GM19467 (cell line): ENCODE measurements at regions not wholly inside any gene's neighbourhood (a gene's known extent, or its start where the extent isn't known, plus 50 kb on each side); places are given as distances from the start of the nearest gene placed in this dataset.
"Not testable (repeated sequence)": the region's sequence is repeated elsewhere in the genome, so short reads cannot be mapped to it uniquely, and the experiment has no call there.

ENCODE experiments used
- ATAC-seq: cut with Tn5 transposase; IDR thresholded peaks from one replicate; pipeline ENCODE4 v1.9.1; 2021; ENCODE audit warnings: mild to moderate bottlenecking, moderate library complexity; ENCODE audit not compliant: unreplicated experiment

DNA sequence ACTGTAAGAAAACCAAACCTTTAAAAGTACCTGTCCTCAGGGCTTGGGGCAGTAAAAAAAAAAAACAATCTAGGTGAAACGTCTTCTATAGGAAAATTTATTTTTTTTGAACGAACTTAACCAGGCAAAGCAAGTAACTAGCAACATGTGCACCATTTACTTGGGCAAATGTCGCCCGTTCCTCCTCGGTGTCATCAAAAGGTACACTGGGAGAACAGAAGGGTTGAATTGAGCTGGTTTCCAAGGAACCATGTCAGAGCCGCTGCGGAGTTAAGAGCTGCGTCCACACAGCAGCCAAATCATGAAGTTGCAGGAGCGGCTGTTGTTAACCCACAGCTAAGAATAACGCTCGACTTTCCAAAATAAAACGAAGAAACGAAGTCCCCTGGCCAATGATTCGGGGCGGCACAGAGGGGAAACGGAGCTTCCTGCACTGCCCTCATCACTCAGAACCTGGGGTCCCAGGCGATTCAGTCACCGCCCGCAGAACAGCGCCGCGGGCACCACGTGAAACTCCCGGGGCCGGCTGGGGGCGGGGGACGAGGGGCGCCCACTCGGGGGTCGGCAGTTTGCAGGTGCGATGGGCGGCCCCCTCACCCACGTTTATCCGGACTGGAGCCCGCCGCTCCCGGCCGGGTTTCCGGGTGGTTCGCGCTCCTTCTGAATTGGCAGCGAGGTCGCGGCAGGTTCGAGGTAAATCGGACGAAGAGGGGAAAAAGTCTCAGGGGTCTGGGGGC is 53.6 kb upstream of the PLGLB1 start:
- ATAC-seq, result not testable (repeated sequence)

DNA sequence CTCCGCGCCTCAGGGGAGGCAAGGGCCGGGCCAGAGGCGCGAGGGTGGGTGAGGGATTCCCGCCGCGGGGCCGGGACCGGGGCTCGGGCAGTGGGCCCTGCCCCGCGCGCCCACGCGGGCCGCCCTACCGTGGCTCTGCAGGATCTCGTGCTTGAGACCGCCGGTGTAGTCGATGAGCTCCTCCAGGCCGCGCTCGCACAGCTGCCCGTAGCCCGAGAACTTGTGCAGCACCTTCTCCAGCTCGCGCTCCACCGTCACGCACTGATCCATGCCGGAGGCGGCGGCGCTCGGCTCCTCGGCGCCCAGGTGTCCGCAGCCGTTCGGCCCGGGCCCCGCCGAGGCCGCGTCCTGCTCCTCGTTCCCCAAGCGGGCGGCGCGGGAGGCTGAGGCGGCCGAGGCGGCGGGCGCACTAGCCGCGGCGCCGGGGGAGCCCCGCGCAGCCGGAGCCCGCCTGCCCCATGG is 54.2 kb upstream of the PLGLB1 start:
- peak; percentile 22 for ATAC-seq

DNA sequence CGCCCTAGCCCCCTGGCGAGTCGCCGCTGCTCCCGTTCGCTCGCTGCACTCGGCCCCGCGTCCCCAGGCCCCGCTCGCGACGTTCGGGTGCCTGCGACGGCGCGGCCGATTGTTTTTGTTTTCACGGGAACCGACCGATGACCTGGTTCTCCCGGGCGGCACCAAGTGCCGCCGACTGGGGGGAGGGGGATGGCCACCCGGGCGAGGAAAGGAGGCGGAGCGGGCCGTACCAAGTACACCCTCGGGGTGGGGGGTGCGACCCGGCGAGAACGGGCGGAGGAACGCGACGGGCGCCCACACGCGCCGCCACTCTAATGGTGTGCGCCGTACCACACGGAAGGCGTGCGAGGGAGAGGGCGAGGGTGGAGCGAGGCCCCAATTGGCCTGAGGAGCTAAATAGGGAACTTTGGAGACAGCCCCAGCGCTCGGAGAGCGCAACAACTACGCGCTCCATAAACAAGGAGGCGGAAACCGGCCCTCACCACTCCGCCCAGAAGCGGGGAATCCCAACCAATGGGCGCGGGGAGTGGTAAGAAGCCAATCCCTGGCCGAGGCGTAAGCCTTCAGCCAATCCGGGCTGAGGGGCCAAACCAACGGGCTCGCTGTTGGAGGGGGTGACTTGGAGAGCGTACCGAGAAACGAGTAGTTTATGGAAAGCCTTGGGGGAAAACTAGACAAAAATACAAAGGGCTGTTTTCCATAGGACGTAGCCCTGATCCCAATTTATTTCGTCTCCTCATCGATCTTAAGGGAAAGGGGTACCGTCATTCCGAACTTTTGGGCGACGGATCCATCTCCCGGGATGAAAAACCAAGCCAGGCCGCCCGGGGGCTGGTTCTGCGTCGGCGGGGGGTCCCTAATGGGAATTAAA is 54.8 kb upstream of the PLGLB1 start:
- ATAC-seq, result peak; percentile 94

DNA sequence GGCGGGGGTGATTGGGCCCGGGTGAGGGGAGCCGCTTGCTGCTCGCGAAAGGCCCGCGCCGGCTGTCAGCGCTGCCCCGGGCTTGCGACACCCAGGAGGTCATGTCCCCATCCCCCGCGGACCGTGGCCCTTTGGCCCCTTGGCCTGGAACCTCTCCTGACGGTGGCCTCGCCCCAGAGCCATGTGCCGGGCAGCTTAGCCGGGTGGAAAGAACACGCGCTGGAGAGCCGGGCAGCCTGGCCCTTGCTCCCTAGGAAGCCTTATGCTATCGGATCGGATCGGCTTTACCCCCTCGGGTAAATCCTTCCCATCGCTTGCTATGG is 55.4 kb upstream of the PLGLB1 start:
- not testable (repeated sequence) for ATAC-seq

DNA sequence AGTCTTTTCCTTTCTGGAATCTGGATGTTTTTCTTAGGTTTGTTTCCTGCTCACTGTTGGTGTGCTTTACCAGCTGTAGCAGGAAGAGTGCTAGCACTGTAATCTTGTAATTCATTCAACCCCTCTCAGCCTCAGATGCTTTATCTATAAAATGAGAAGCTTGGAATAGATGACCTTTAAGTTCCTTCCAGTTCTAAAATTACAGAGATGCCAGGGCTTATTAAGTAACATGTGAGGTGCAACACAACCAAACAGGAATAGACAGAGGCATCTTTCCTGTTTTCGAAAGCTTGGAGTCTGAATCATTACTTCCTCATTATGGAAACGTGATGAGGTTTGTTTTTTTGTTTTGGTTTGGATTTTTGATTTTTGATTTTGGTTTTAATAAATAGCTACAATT is 60.1 kb upstream of the PLGLB1 start:
- ATAC-seq, result not testable (repeated sequence)

DNA sequence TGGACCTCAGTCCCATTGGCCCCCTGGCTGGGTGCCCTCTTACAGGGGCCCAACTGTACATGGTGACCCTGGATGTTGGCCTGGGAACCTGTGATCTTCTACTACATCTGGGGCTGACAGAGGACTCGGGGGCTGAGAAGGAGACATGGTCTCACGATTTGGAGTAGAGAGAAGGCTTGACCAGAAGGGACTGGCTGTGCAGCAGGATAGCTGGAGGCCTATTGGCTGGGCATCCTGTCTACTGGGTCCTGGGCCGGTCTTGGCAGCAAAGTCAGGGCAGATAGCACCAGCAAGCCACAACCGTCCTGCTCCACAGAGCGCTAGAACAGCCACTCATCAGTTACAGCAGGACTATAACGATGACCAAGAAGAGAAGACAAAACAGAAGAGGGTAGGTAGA is 66.4 kb upstream of the PLGLB1 start:
- not testable (repeated sequence) for ATAC-seq

DNA sequence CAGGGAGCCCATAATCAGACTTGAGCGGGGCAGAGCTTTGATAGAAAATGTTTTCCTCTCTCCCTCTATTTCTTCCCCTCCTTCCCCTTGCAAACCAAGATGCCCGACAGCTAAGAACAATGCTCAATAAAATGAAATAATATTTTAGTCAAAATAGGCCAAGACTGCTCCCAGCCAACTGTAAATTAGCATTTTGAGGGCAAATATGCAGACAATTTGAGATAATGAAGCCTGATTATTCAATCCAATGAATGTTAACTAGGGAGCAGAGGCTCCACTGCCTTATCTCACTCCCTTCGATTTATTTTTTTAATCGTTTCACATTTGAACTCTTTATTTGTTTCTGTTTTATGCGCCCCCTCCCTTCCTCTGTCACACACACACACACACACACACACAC is 67.8 kb upstream of the PLGLB1 start:
- ATAC-seq, result not testable (repeated sequence)

DNA sequence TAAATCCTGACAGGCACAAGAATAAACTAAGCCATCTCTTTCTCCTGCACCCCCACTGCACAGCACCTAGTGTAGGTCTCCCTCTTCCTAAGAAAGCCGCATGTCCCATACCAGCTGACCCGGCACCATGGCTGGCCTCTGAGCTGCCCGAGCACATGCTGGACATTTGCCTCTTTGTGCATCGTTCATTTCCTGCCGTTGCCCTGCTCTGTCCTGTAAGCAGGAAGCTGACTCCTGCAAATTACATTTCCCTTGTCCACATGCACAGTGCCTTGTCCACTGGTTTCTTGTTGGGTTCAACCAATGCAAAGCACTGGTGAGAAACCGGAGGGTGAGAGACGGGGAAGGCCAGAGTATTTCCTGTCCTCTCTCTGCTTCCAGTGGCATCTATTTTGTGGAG is 71.6 kb upstream of the PLGLB1 start:
- ATAC-seq, result not testable (repeated sequence)

DNA sequence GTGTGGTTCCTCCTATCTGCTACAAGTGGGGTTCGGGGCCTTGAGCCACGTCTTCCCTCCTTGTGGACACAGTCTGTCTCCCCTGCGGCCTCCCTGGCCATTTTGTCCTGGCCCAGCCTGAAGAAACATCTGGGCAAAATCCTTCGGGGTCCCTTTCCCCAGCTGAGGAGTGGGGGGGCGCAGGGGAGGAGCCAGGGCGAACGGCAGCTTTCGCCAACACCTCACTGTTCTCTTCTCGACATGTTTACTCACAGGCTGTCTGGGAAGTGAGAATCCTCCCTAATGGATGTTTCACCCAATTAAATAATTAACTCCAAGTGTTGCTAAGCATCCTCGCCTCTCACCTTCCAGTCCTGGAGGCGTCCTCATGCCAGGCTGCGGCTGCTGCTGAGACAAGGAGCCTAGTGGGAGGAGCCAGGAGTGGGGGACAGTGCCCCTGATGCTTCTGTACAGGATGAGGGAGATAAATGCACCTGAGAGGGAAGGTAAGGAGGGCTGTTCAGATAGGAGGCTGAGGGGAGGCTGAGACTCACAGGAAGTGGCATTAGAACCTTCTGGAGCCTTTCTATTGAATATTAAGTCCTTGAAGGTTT is 72.4 kb upstream of the PLGLB1 start:
- not testable (repeated sequence) for ATAC-seq

DNA sequence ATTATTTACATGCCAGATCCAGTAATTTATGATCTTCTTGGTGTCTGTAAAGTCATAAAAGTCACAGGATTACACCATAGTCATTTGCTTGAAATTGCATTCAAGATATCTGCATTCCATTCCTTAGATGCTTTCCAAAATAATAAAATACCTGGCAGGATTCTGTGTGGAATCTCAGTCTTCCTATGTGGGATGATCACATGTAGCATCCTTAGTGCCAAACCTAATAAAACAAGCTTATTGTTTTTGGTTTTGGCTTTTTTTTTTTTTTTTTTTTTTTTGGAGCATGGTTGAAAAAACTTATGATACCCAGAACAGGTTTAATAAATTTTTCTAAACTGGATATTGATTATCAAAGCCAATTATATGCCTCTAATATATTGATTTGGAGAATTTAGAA is 74.2 kb upstream of the PLGLB1 start:
- not testable (repeated sequence) for ATAC-seq

DNA sequence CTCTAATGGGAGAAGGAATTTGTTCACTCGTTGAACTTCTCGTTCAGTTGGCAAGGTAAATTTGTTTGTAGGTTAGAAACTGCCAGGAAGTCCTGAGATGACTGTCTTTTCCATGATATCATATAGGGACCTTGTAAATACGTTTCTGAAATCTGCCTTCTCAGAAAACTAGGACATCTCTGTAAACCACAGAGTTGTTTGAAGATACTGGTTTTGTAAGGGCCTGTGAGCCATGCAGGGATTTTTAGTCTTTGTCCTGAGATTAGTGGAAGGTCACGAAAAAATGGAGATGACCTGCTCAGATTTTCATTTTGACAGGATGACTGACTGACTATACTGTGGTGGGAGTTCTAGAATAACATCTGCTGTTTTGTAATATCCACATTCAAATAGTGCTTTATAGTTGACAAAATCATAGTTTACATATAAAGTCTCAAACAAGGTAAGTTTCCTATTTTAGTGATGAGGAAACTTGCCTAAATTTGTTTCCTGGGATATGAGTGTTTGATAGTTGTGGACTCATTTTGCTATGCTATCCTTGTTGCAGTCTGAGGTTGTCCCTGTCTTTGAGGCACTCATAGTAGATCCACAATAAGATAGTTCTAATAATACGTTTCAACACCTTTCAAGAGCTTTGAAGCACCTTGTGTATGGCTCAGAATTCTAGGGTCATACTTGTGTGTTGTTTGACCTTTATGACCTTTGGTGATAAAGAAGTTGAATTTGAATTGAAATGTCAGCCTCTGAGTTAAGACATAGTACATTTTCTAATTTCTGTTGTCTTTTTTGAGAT is 107.3 kb upstream of the PLGLB1 start:
- ATAC-seq, result not testable (repeated sequence)

DNA sequence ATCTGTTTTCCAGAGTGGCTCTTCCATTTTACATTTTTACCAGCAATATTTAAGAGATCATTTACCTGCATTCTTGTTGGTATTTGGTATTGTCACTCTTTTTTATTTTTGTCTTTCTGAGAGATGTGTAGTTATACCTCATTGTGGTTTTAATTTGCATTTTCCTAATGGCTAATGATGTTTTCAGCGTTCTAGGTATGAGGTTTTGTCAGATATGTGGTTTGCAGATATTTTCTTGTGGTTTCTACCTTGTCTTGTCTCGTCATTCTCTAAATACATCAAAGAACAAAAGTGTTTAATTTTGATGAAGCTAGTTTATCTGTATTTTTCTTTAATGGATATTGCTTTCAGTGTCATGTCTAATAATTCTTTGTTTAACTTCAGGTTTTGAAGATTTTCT is 110.9 kb upstream of the PLGLB1 start:
- ATAC-seq, result not testable (repeated sequence)

DNA sequence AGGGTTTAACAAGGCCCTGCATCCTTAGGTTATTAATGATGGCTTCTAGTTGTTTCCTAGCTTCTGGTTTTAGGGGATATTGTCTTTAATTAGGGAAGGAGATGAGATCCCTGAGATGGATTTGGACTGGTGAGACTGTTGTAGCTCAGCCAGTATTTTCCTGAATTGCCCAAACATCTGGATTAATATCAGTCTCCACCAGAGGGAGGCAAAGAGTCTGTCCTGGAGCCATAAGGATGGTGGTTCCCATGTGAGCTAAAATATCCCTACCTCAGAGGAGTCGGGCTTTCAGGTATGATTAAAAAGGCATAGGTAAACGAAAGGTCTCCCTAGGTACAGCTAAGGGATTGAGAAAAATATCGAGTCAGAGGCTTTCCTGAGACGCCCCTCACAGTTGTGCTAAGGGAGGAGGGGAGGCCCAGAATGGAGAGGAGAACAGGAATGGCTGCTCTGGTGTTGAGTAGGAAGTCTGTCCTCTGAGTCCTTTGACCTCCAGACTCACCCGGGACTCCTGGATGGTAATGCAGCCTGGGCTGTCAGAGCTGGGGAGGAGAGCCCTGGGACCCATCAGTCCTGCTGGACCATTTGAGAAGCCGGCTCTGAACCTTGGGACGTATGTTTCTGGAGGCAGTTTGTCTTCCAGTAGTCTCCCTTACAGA is 130.3 kb upstream of the PLGLB1 start:
- not testable (repeated sequence) for ATAC-seq

DNA sequence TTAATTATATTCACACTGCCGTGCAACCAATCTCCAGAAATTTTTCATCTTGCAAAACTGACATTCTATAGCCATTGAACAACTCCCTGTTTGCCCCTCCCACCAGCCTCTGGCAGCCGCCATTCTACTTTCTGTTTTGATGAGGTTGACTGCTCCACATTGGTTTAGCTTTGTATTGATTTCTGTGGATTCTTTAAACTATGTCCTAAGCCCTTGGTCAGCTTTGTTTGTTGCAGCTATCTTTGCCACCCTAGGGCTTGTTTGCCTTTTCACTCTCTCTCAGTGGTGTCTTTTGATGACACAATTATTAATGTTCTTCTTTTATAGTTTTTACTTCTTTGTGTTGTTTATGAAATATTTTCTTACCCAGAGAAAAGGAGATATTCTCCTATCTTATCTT is 152.8 kb upstream of the PLGLB1 start:
- not testable (repeated sequence) for ATAC-seq

DNA sequence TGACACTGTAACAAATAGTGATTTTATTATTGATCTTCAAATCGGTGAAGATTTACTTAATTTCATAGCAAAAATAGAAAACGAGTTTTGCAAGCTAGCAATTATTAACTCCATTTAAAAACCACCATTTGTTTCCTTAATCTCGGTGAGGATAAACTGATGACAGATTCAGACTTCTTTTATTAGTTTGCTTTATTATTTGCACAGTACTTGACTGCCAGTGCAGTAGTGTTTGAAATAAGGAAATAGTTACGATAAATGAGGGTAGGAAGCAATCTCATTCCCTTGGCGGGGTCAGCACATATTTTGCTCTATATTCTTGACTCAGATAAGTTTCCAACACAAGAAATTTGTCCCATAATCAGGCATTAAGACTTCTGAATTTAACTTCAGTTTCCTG is 161.7 kb upstream of the PLGLB1 start:
- not testable (repeated sequence) for ATAC-seq

DNA sequence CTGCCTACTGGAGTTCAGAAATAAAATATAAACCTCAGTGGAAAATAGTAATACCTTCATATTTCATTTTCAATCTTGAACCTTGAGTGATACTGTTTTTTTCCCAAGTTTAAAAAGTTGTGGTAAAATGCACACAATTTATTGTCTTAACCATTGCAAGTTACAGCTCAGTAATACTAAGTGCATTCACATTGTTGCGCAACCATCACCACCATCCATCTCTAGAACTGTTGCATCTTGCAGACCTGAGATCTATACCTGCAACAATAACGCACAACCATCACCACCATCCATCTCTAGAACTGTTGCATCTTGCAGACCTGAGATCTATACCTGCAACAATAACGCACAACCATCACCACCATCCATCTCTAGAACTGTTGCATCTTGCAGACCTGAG is 162.6 kb upstream of the PLGLB1 start:
- not testable (repeated sequence) for ATAC-seq

DNA sequence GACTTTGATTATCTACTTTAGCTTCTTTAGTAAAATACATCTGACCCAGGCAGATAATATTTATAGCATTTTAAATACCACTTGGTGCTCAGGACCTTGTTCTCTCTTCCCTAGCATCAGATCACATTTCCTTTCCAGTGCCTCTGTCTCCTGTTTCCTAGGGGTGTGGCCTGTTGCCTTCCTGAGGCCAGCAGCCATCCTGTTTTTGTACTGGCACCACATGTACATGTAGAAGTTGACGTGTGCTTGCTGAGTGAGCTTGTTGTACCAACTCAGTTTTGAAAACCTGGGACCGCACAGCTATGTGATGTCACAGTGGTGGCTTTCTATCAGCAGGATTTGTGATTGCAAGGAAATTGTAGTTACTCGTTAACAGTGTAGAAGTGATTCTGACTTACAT is 167.6 kb upstream of the PLGLB1 start:
- not testable (repeated sequence) for ATAC-seq

DNA sequence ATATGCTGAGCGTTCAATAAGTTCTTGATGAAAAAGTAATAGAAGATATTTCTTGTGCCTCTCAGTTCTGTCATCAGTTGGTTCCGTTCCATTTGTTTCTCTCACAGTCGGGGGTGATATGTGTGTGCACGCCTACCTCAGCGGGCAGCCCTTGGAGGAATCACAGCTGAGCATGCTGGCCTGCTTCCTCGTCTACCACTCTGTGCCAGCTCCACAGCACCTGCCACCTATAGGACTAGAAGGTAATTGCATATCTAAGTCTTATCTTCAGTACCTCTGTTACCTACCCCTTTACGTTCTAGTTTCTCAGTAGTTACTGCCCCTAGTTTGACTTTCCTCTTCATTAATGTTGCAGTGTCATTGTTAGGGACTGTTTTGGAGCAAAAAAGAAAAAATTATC is 171.7 kb upstream of the PLGLB1 start:
- peak; percentile 92 for ATAC-seq

DNA sequence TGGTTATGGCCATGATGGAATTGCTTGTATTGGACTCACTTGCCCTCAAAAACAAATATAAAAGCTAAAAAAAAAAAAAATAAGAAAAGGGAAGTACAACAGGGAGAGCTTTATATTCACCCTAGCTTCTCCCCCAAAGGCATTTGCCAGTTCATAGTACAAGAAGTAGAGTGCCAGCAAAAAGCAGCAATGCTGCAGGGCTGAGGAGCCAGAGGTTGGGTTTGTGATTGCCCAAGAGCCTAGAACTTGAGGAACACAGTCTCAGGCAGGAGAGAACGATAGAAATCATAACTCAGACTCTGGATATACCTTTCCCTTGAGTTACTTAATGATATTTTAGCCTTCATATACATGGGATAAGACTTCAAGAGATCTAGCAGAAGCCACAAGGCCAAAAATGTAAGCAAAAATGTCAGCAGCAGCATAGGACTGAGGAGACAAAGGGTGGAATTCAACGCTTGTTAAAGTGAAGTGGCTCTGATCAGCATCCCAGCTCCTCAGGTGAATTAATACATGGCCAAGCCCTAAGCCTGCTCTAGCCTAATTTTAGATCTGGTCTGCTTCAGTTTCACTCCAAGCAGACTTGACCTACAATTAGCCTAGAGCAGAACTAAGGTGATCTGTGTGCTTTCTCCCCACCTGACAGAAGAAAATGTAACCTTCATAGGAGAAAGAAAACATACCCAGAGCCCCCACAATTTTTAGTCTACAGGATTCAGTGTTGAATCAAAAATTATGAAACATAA is 172.8 kb upstream of the PLGLB1 start:
- not testable (repeated sequence) for ATAC-seq
